Body of pancreas (tissue), 4 donors: ENCODE measurements at regions not wholly inside any gene's neighbourhood (a gene's known extent, or its start where the extent isn't known, plus 50 kb on each side); places are given as distances from the start of the nearest gene placed in this dataset.

Source experiments
- CTCF ChIP-seq, 7 experiments: fragments of 450-650 bp in 4 of 7; fragments of 200-600 bp in 3 of 7; sonication (generic) in 3 of 7; IDR thresholded peaks; one replicate each; pipeline ENCODE4 v1.5.1; 2016 to 2019; ENCODE audit warnings: antibody characterized with exemption in 7 of 7
- POLR2A ChIP-seq, 3 donors: fragments of 450-650 bp; IDR thresholded peaks; one replicate each; pipeline ENCODE4 v1.6.1; 2016; ENCODE audit warnings: antibody characterized with exemption in 3 of 3, mild to moderate bottlenecking in 2 of 3

GRCh38 chr13:67498948-67499347, 268.8 kb upstream of the PCDH9 start:
- no peak for TF ChIP-seq CTCF (IDR thresholded peaks at IDR 0.05)
- no peak for TF ChIP-seq POLR2A (IDR thresholded peaks at IDR 0.05)
